Lower leg skin (tissue), 4 donors: ENCODE measurements at regions not wholly inside any gene's neighbourhood (a gene's known extent, or its start where the extent isn't known, plus 50 kb on each side); places are given as distances from the start of the nearest gene placed in this dataset.

Experiments used
- DNase-seq, 2 donors: peaks; one replicate each; pipeline ENCODE4 v3.0.0-alpha.2; 2019; ENCODE audit warnings: low spot score in 2 of 2
- H3K4me3 ChIP-seq: fragments of 200-600 bp; sonication (generic); 2 replicates; pipeline ENCODE4 v1.5.1; 2017; ENCODE audit warnings: mild to moderate bottlenecking, low read depth; ENCODE audit not compliant: poor library complexity, severe bottlenecking
- POLR2A ChIP-seq, 2 donors: fragments of 450-650 bp; IDR thresholded peaks; one replicate each; pipeline ENCODE4 v1.6.1; 2016 to 2017; ENCODE audit warnings: antibody characterized with exemption in 2 of 2, mild to moderate bottlenecking in 1 of 2, moderate library complexity in 1 of 2
- whole genome bisulfite sequencing, 2 donors: methylation state at CpG; one replicate each; pipeline ENCODE4 v1.1.5; 2018; 5-methylcytosine and 5-hydroxymethylcytosine counted together
- intact Hi-C: fragments of 100-400 bp; cut with DNase I; formaldehyde crosslinking; loops from one replicate; pipeline ENCODE4 v1.15.0; 2023; ENCODE audit warnings: low total_unique reads
- TF ChIP-seq, protein P1 (sequence below), 3 donors: fragments of 450-650 bp; IDR thresholded peaks; one replicate each; pipeline ENCODE4 v1.5.1; 2016; ENCODE audit warnings: antibody characterized with exemption in 3 of 3, mild to moderate bottlenecking in 3 of 3, moderate library complexity in 2 of 3

DNA sequence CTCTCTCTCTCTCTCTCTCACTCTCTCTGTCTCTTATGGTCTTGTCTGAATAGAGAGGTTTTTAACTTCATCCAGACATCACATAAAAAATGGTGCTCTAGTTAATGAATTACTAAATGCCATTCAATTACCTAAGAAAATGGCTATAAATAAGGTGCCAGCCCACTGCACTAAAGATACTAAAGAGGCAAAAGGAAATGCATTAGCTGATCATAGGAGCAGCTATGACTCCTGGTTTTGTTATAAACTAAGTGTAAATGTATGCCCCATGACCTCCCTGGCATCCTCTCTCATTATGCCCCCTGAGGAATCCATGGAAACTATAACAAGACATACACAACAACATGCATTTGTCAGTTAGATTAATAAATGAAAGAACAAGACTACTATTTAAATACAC lies 57.5 kb upstream of the PDC start:
- DNase-seq, result no peak
- no peak for TF ChIP-seq POLR2A (IDR thresholded peaks at IDR 0.05)
- intact Hi-C loops, result no loop called here
- H3K4me3 ChIP-seq, result no peak overlapping the region

DNA sequence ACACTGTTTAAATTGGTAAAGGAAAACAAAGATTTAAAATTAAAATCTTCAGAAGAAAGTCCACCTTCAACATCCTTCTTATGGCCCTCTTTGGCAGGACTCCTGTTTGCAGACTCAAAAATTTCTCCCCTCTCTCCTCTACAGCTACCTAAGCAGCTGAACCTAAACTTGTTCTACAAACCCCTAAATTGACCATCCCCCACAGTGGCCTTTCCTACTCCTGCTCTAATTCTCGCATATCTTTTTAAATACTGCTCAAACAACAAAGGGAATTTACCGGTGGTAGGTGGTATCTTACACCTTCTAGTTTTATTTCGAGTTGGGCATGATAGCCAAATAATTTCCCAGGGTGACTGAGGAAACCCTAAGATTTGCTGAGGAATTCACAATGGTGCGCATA lies 53.5 kb upstream of the PDC start:
- no peak for DNase-seq
- no peak for TF ChIP-seq POLR2A (IDR thresholded peaks at IDR 0.05)
- TF ChIP-seq, protein P1, sequence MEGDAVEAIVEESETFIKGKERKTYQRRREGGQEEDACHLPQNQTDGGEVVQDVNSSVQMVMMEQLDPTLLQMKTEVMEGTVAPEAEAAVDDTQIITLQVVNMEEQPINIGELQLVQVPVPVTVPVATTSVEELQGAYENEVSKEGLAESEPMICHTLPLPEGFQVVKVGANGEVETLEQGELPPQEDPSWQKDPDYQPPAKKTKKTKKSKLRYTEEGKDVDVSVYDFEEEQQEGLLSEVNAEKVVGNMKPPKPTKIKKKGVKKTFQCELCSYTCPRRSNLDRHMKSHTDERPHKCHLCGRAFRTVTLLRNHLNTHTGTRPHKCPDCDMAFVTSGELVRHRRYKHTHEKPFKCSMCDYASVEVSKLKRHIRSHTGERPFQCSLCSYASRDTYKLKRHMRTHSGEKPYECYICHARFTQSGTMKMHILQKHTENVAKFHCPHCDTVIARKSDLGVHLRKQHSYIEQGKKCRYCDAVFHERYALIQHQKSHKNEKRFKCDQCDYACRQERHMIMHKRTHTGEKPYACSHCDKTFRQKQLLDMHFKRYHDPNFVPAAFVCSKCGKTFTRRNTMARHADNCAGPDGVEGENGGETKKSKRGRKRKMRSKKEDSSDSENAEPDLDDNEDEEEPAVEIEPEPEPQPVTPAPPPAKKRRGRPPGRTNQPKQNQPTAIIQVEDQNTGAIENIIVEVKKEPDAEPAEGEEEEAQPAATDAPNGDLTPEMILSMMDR (IDR thresholded peaks at IDR 0.05), result no peak
- intact Hi-C loops, result no loop called here
- H3K4me3 ChIP-seq, result no peak overlapping the region
- 90 to 91% methylated on average over 4 of the region's 4 CpGs for WGBS, 2 donors

DNA sequence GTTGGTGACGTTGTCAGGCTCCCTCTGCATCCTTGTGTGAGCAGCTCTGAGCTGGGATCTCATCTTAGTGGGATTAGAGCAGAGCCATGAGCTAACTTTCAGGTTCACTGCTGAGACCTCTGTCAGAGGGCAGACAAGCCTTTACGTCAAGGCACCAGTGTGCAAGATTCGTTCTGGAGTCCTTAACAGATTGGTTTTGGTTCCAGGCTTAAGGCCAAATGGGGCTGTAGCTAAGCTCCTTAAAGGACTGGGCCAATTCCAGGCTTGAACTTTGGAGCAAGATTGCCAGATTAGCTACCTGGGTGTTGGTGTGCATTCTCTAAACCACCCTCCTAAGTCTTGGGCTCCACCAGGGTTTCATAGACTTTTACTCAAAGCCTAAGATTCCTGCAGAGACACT lies 52.6 kb upstream of the PDC start:
- H3K4me3 ChIP-seq, result no peak overlapping the region
- TF ChIP-seq, protein P1 (IDR thresholded peaks at IDR 0.05), result no peak
- no peak for TF ChIP-seq POLR2A (IDR thresholded peaks at IDR 0.05)
- intact Hi-C loops, result no loop called here
- WGBS, 2 donors, result 67 to 71% methylated on average over 3 of the region's 3 CpGs
- no peak for DNase-seq

DNA sequence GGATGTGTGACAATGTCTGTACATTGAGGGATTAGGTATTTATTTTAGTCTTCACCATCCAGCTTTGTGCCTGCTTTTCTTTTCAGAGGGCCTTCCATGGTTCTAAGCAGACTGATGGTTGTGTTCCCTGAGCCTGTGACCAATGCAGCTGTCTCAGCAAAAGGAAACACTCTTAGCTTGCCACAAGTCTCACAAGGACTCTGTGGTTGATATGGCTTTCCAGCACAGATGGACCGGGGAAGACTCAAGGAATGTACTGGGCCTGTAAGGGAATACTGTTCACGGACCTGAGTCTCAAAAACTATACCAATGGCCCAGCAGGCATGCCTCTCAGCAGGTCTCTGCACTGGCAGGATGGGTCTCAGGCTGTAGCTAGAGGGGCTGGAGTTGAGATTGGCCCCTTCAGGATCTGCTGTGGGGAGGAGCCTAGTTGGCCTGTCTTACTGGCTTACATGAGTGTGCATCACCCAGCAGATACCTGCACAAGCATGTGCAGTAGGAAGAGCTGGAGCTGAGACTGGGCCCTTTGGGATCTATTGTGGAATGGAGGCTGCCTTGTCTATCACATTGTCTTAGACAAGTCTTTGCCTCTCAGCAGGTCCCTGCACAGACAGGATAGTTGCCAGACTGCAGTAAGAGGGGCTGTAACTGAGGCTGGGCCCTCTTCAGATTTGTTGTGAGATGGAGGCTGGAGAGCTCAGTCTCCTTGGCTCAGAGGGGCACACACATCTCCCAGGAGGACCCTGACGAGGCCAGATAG lies 52.0 kb upstream of the PDC start:
- WGBS, 2 donors, result 93 to 97% methylated on average over 3 of the region's 3 CpGs
- intact Hi-C loops, result no loop called here
- TF ChIP-seq POLR2A (IDR thresholded peaks at IDR 0.05), result no peak
- TF ChIP-seq, protein P1 (IDR thresholded peaks at IDR 0.05), result no peak
- no peak for DNase-seq
- no peak overlapping the region for H3K4me3 ChIP-seq

DNA sequence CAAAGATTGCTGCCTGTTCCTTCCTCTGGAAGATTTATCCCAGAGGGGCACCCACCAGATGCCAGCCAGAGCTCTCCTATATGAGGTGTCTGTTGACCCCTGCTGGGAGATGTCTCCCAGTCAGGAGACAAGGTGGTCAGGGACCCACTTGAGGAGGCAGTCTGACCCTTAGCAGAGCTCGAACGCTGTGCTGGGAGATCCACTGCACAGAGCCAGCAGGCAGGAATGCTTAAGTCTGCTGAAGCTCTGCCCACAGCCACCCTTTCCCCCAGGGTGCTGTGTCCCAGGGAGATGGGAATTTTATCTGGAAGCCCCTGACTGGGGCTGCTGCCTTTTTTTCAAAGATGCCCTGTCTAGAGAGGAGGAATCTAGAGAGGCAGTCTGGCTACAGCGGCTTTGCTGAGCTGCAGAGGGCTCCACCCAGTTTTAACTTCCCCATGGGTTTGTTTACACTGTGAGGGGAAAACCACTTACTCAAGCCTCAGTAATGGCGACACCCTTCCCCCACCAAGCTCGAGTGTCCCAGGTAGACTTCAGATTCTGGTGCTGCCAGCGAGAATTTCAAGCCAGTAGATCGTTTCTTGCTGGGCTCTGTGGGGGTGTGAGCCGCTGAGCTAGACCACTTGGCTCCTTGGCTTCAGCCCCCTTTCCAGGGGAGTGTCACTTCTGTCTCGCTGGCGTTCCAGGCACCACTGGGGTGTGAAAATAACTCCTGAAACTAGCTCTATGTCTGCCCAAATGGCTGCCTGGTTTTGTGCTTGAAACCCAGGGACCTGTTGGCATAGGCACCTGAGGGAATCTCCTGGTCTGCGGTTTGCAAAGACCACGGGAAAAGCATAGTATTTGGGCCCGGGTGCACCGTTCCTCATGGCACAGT lies 51.1 kb upstream of the PDC start:
- 80 to 82% methylated on average over 14 of the region's 14 CpGs for WGBS, 2 donors

More for the DNA sequence above, 51.1 kb upstream of the PDC start:
- intact Hi-C loops, result no loop called here
- no peak for DNase-seq
- H3K4me3 ChIP-seq, result no peak overlapping the region
- TF ChIP-seq, protein P1 (IDR thresholded peaks at IDR 0.05), result no peak
- no peak for TF ChIP-seq POLR2A (IDR thresholded peaks at IDR 0.05)
